Left lung (tissue), 4 donors: ENCODE measurements at regions not wholly inside any gene's neighbourhood (a gene's known extent, or its start where the extent isn't known, plus 50 kb on each side); places are given as distances from the start of the nearest gene placed in this dataset.
A peak's percentile ranks its signal among the peaks of the same experiment; 100 is the strongest.

Experiments
- ATAC-seq: fragments of 200-7000 bp; cut with Tn5 transposase; one replicate; pipeline ENCODE4 v1.9.1; 2020; ENCODE audit warnings: moderate library complexity
- DNase-seq, 4 donors: peaks; one replicate each; pipeline ENCODE4 v3.0.0-alpha.2; 2013 to 2020
- H3K27ac ChIP-seq, 2 donors: fragments of 200-600 bp; sonication (generic) in 1 of 2; one replicate each; pipeline versions ENCODE4 v1.5.0 to v1.8.0; 2020 to 2021
- H3K27me3 ChIP-seq, 2 donors: fragments of 200-600 bp; sonication (generic) in 1 of 2; one replicate each; pipeline versions ENCODE4 v1.5.0 to v1.8.0; 2020 to 2021
- H3K36me3 ChIP-seq, 2 donors: fragments of 200-600 bp; sonication (generic) in 1 of 2; one replicate each; pipeline versions ENCODE4 v1.5.0 to v1.8.0; 2020 to 2021
- H3K4me1 ChIP-seq, 2 donors: fragments of 200-600 bp; one replicate each; pipeline ENCODE4 v1.8.0; 2021
- H3K4me3 ChIP-seq, 2 donors: fragments of 200-600 bp; sonication (generic) in 1 of 2; one replicate each; pipeline versions ENCODE4 v1.5.0 to v1.8.0; 2020 to 2021; ENCODE audit warnings: mild to moderate bottlenecking in 1 of 2
- H3K9me3 ChIP-seq, 2 donors: fragments of 200-600 bp; sonication (generic) in 1 of 2; one replicate each; pipeline versions ENCODE4 v1.5.0 to v1.8.0; 2020 to 2021
- CTCF ChIP-seq, 2 donors: fragments of 200-600 bp; sonication (generic) in 1 of 2; IDR thresholded peaks; one replicate each; pipeline versions ENCODE4 v1.5.0 to v1.8.0; 2021; ENCODE audit warnings: antibody characterized with exemption in 2 of 2
- intact Hi-C, 2 donors: fragments of 100-400 bp; cut with DNase I; formaldehyde crosslinking; loops; one replicate each; pipeline versions ENCODE4 v1.11.2 to v1.14.2; 2022
- donor health status: DM: no; HTN: yes; CAD: no.
- donor health status: DM: no; HTN: no; CAD: no.

GRCh38 chr11:15390857-15391256, 276.1 kb downstream of the INSC start:
- intact Hi-C loops: no loop called here
- no peaks in the 10 kb centered on the region for H3K27me3 ChIP-seq
- no peak overlapping the region for H3K27ac ChIP-seq
- peaks cover 0 to 30% of the 10 kb centered on the region in 2 donors for H3K9me3 ChIP-seq
- ATAC-seq: no peak
- no peak for DNase-seq
- H3K4me1 ChIP-seq: no peaks in the 10 kb centered on the region
- H3K4me3 ChIP-seq: no peak overlapping the region
- H3K36me3 ChIP-seq: no peaks in the 10 kb centered on the region
- TF ChIP-seq CTCF (IDR thresholded peaks at IDR 0.05): no peak

GRCh38 chr11:15396778-15397177, 282.1 kb downstream of the INSC start:
- no peak for TF ChIP-seq CTCF (IDR thresholded peaks at IDR 0.05)
- Histone ChIP-seq H3K27ac (no peak overlapping the region), H3K36me3 (no peaks in the 10 kb centered on the region), H3K27me3 (no peaks in the 10 kb centered on the region), H3K9me3 (peaks cover 0 to 52% of the 10 kb centered on the region in 2 donors), H3K4me3 (no peak overlapping the region), H3K4me1 (no peaks in the 10 kb centered on the region)
- intact Hi-C loops: no loop called here
- no peak for DNase-seq
- no peak for ATAC-seq

DNA sequence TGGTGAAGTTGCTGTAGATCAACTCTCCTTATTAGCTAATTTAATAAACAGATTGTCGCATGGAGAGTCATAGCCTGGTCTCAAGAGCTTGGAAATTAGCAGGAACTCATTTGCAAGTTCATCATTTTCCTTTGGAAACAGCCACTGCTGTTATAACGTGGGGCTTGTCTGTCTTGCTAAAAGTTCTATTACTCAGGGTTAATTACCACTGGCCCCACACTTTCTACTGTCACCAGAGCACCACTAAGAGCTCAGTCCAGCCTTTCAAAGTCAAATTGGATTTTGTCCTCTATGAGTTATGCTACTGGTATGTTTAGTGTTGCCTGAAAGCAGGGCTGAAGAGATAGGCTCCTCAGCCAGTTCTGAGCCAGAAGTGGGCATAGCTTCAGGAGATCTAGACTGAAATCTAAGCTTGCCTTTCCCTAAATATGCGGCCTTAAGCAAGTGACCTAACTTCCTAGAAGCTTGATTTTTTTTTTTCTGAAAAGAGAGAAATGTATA, 292.2 kb downstream of the INSC start:
- Histone ChIP-seq H3K9me3 (peaks cover 0 to 9% of the 10 kb centered on the region in 2 donors), H3K4me1 (no peaks in the 10 kb centered on the region), H3K36me3 (no peaks in the 10 kb centered on the region), H3K4me3 (no peak overlapping the region), H3K27ac (no peak overlapping the region), H3K27me3 (no peaks in the 10 kb centered on the region)
- TF ChIP-seq CTCF (IDR thresholded peaks at IDR 0.05): no peak
- DNase-seq (no peak), ATAC-seq (no peak)
- intact Hi-C loops: no loop called here

DNA sequence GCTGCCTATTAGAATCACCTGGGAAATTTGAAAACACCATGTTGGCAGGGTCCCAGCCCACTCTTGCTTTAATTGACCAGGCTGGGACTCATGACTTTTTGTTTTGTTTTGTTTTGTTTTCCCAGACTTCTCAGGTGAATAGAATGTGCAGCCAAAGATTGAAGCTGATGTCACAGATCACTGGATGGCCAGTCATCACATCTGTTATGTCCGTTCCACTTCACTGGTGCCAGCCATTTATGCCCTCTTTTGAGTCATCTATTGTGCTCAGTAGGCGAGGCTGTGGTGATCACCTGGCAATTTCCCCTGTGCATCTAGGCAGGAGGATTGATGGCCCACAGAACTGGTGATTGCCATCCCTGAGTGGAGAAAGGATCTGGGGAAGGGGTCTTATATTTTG, 297.3 kb downstream of the INSC start:
- intact Hi-C loops: no loop called here
- Histone ChIP-seq H3K27me3 (no peaks in the 10 kb centered on the region), H3K4me1 (no peaks in the 10 kb centered on the region), H3K36me3 (no peaks in the 10 kb centered on the region), H3K27ac (no peak overlapping the region), H3K9me3 (no peaks in the 10 kb centered on the region), H3K4me3 (no peak overlapping the region)
- ATAC-seq (no peak), DNase-seq (no peak)
- no peak for TF ChIP-seq CTCF (IDR thresholded peaks at IDR 0.05)

DNA sequence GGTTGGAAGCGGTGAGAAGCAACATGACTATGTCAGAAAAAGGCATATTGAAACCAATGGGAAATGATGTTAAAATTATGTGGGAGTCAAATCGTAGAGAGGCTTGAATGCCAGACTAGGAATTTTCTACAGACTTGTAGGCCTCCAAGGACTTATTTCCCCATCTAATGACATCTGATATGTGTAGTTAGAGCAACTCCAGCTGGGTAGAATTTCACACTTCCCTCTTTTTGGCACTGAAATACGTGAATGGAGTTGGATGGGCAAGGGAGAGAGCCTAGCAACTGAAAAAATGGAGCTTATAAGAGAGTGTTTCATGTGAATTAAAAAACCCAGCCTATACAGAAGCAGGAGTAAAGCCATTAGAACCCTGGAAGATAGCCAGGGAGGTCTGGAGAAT, 304.2 kb downstream of the INSC start:
- H3K9me3 ChIP-seq: peaks cover 0 to 3% of the 10 kb centered on the region in 2 donors
- H3K4me3 ChIP-seq: no peak overlapping the region
- no peak for TF ChIP-seq CTCF (IDR thresholded peaks at IDR 0.05)
- no peaks in the 10 kb centered on the region for H3K4me1 ChIP-seq
- H3K27me3 ChIP-seq: no peaks in the 10 kb centered on the region
- no peak overlapping the region for H3K27ac ChIP-seq
- H3K36me3 ChIP-seq: no peaks in the 10 kb centered on the region
- ATAC-seq: peak; percentile 44
- DNase-seq: peak in 2 of 4 donors; percentile 92 to 94
- intact Hi-C loops: no loop called here
